Natural killer cell (primary cell): ENCODE measurements at regions not wholly inside any gene's neighbourhood (a gene's known extent, or its start where the extent isn't known, plus 50 kb on each side); places are given as distances from the start of the nearest gene placed in this dataset.
"Not testable (repeated sequence)": the region's sequence is repeated elsewhere in the genome, so short reads cannot be mapped to it uniquely, and the experiment has no call there.

Source experiments
- ATAC-seq, 3 donors: fragments of 150-1000 bp in 2 of 3; fragments of 200-7000 bp in 1 of 3; cut with Tn5 transposase; 1 replicate in 1 of 3; 2 replicates in 2 of 3; pipeline ENCODE4 v1.10.0; 2021; ENCODE audit warnings: mild to moderate bottlenecking in 2 of 3, moderate library complexity in 2 of 3
- DNase-seq, 2 donors: peaks; one replicate each; pipeline versions ENCODE4 v3.0.0 to v3.0.0-alpha.2; 2013 to 2021; ENCODE audit warnings: mixed read lengths in 1 of 2
- H3K27ac ChIP-seq: one replicate; pipeline ENCODE4 v1.5.1; 2013; ENCODE audit warnings: mild to moderate bottlenecking, low read length
- H3K27me3 ChIP-seq: one replicate; pipeline ENCODE4 v1.6.1; 2013; ENCODE audit warnings: low read length; ENCODE audit not compliant: control insufficient read depth, insufficient read depth
- H3K36me3 ChIP-seq: one replicate; pipeline ENCODE4 v1.6.1; 2013; ENCODE audit warnings: low read length; ENCODE audit not compliant: control insufficient read depth, insufficient read depth
- H3K4me1 ChIP-seq: one replicate; pipeline ENCODE4 v1.6.1; 2013; ENCODE audit warnings: low read length; ENCODE audit not compliant: control insufficient read depth, insufficient read depth
- H3K4me3 ChIP-seq: one replicate; pipeline ENCODE4 v1.5.1; 2013; ENCODE audit warnings: low read length
- H3K9me3 ChIP-seq: one replicate; pipeline ENCODE4 v1.6.1; 2013; ENCODE audit warnings: low read length; ENCODE audit not compliant: control insufficient read depth, insufficient read depth
- H3K27ac Mint-ChIP-seq, 2 donors: one replicate each; pipeline ENCODE4 v1.8.0; 2022; ENCODE audit warnings: mild to moderate bottlenecking in 2 of 2, mixed read lengths in 2 of 2, moderate library complexity in 1 of 2
- H3K27me3 Mint-ChIP-seq, 2 donors: one replicate each; pipeline ENCODE4 v1.8.0; 2022; ENCODE audit warnings: low read depth in 2 of 2, mixed read lengths in 2 of 2
- H3K36me3 Mint-ChIP-seq: one replicate; pipeline ENCODE4 v1.8.0; 2022; ENCODE audit warnings: mixed read lengths
- H3K4me1 Mint-ChIP-seq, 2 donors: one replicate each; pipeline ENCODE4 v1.8.0; 2022; ENCODE audit warnings: mixed read lengths in 2 of 2
- H3K4me3 Mint-ChIP-seq: one replicate; pipeline ENCODE4 v1.8.0; 2022; ENCODE audit warnings: mild to moderate bottlenecking, moderate library complexity, mixed read lengths
- H3K9me3 Mint-ChIP-seq, 2 donors: one replicate each; pipeline ENCODE4 v1.8.0; 2022; ENCODE audit warnings: mixed read lengths in 2 of 2
- WGBS: methylation state at CpG from one replicate; pipeline ENCODE4 v1.1.7; 2013; ENCODE audit warnings: missing lambda C conversion rate; ENCODE audit not compliant: insufficient coverage; 5-methylcytosine and 5-hydroxymethylcytosine counted together
- intact Hi-C: fragments of 100-400 bp; cut with micrococcal nuclease; formaldehyde crosslinking; loops from one replicate; pipeline ENCODE4 v1.14.2; 2022

DNA sequence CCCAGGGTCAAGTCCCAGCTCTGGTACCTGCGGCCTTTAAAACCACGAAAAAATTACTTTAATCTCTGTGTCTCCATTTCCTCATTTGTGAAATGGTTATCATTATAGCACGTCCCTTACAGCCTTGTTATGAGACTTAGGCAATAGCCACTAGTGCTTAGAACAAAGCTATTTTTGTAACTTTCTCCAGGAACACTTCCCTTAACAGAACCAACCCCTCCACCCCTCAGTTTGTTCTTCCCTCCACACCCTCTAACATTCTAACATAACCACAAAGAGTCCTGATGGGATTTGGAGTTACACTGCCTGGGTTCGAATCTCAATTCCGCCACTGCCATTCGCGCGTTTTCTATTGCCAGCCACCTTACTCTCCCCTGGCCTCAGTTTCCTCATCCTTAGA, 2777.4 kb upstream of the TPTE start:
- H3K4me1 Mint-ChIP-seq, DNase-seq, H3K9me3 Mint-ChIP-seq, ATAC-seq, H3K36me3 ChIP-seq, H3K27me3 Mint-ChIP-seq, H3K9me3 ChIP-seq, H3K27ac Mint-ChIP-seq, H3K4me3 Mint-ChIP-seq, intact Hi-C loops, H3K27me3 ChIP-seq, H3K4me3 ChIP-seq, H3K36me3 Mint-ChIP-seq, H3K4me1 ChIP-seq, H3K27ac ChIP-seq: not testable (repeated sequence)
- WGBS = no CpG with 5 or more reads among the region's 8 CpGs

DNA sequence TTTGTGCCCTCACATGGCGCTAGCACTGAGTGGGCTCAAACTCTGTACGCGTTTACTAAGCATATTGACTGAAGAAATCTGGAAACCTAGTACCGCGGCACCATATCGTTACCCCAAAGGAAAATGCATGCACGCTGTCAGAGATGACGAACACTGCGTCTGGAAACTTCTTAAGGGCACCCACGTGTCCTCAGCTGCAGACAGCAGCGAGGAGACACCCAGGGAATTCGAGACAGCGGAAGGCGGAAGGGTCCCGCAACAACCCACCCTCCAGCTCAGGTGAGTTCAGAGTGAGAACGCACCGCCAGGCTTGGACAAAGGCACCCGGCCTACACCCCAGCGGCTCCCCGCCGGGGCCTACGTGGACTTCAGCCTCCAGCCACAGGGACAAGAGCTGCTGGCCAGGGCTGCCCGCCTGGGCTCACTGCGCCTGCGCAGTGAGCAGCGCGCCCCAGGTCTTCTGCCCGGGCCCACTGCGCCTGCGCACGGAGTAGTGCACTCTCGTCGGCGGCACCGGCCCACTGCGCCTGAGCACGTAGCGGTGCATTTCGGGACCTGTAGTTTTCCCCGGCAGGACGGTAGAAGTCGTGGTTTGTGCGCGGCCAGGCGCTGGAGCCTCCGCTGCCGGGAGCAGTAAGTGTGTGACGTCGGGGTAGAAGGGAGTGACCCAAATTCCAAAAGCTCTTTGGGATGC, 2776.8 kb upstream of the TPTE start:
- H3K27me3 Mint-ChIP-seq = not testable (repeated sequence)

DNA sequence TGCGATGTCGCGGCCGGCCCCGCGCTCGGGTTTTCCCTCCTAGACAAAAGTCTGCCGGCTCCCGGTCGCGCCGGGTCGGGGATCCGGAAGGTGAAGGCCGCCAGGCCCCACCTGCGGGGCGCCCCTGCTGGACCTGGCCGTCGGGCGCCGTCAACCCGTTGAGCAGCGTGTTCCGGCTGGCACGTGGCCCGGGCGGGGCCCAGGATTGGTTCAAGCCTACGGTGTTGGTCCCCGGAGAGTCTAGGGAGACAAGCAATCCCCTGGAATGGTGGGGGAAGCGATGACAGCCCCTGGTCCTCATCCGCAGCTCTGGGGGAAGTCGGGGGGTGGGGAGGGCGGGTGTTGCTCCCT, 2776.3 kb upstream of the TPTE start:
- H3K36me3 ChIP-seq, H3K27me3 ChIP-seq, H3K27ac Mint-ChIP-seq, H3K27ac ChIP-seq, H3K4me1 Mint-ChIP-seq, intact Hi-C loops, H3K4me3 Mint-ChIP-seq, H3K9me3 ChIP-seq, H3K9me3 Mint-ChIP-seq, H3K4me1 ChIP-seq, H3K27me3 Mint-ChIP-seq, H3K4me3 ChIP-seq, DNase-seq, H3K36me3 Mint-ChIP-seq: not testable (repeated sequence)
- peak; percentile 72 to 80 (median 77) for ATAC-seq
- WGBS = no CpG with 5 or more reads among the region's 33 CpGs

More for the DNA sequence above, 2776.8 kb upstream of the TPTE start:
- H3K4me3 ChIP-seq, H3K9me3 Mint-ChIP-seq, H3K36me3 Mint-ChIP-seq, H3K27me3 ChIP-seq, H3K27ac Mint-ChIP-seq, DNase-seq, H3K27ac ChIP-seq, intact Hi-C loops, H3K36me3 ChIP-seq, H3K4me1 Mint-ChIP-seq, H3K4me3 Mint-ChIP-seq, H3K9me3 ChIP-seq, H3K4me1 ChIP-seq: not testable (repeated sequence)
- peak; percentile 97 to 98 (median 97) for ATAC-seq
- WGBS = no CpG with 5 or more reads among the region's 49 CpGs

DNA sequence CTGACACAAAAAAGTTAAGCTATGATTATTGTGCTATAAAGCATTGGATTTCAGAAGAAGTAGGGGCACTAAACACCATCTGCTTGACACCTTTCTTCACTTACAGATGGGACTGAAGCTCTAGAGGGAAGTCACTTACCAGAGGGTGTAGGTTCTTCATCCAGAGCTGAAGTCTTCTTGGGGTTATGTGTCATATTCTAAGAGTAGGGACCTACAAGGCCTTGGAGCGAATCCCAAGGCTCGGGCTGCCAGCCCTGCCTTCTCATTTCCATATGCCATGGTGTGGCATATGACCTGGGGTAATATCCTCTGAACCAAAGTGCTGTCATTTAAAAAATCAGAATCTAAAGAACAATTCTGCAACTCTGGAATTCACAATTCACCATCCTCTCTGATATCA, 2773.4 kb upstream of the TPTE start:
- H3K27ac ChIP-seq, ATAC-seq, H3K4me1 Mint-ChIP-seq, H3K4me3 Mint-ChIP-seq, H3K4me1 ChIP-seq, H3K9me3 Mint-ChIP-seq, DNase-seq, H3K9me3 ChIP-seq, H3K36me3 ChIP-seq, H3K27me3 ChIP-seq, H3K27me3 Mint-ChIP-seq, H3K27ac Mint-ChIP-seq, intact Hi-C loops, H3K4me3 ChIP-seq, H3K36me3 Mint-ChIP-seq: not testable (repeated sequence)
- no CpG with 5 or more reads among the region's 2 CpGs for WGBS

DNA sequence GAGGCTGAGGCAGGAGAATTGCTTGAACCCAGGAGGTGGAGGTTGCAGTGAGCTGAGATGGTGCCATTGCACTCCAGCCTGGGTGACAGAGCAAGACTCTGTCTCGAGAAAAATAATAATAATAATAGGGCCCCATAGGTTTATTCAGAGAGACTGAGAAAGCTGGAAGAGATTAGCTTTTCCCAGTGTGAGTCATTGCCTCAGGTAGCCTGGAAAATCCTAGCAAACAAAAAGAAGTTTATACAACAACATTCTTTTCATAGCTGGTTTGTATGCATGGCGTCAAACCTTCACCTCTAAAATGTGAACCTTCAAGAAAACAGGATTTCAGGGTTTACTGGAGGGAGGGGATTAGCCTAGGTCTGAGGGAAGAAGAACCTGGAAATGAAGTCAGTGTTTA, 2768.8 kb upstream of the TPTE start:
- H3K4me1 Mint-ChIP-seq, H3K27me3 Mint-ChIP-seq, H3K9me3 ChIP-seq, H3K36me3 Mint-ChIP-seq, H3K4me1 ChIP-seq, intact Hi-C loops, H3K9me3 Mint-ChIP-seq, H3K27ac ChIP-seq, H3K36me3 ChIP-seq, DNase-seq, H3K27ac Mint-ChIP-seq, H3K4me3 ChIP-seq, H3K27me3 ChIP-seq, ATAC-seq, H3K4me3 Mint-ChIP-seq: not testable (repeated sequence)
- no CpG with 5 or more reads among the region's 2 CpGs for WGBS

DNA sequence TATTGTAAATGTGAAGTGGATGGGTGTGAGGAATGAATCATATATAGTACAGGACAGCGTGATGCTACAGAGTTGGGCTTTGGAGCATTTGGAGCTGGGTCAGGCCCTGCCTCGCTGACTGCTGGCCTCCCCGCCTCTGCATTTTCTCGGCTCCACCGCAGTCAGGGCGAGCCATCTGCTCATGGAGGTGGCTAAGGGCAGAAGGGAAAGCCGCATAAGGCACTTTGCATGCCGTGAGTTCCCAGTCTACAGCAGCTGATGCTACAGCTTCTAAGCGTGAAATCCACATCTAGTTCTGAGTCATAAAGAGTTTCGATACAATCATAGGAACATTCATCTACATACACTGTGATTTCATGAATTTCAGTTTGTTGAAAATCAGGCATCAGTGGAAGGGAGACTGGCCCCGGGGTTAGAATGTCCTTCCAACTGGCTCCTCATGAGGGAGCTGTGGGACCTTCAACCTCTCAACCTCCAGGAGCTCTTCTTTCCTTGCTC, 2768.0 kb upstream of the TPTE start:
- H3K27ac Mint-ChIP-seq, H3K4me1 Mint-ChIP-seq, H3K36me3 ChIP-seq, H3K4me1 ChIP-seq, H3K9me3 ChIP-seq, H3K27me3 Mint-ChIP-seq, H3K27me3 ChIP-seq, DNase-seq, intact Hi-C loops, H3K9me3 Mint-ChIP-seq, H3K4me3 ChIP-seq, H3K36me3 Mint-ChIP-seq, ATAC-seq, H3K4me3 Mint-ChIP-seq, H3K27ac ChIP-seq: not testable (repeated sequence)
- WGBS = no CpG with 5 or more reads among the region's 11 CpGs

DNA sequence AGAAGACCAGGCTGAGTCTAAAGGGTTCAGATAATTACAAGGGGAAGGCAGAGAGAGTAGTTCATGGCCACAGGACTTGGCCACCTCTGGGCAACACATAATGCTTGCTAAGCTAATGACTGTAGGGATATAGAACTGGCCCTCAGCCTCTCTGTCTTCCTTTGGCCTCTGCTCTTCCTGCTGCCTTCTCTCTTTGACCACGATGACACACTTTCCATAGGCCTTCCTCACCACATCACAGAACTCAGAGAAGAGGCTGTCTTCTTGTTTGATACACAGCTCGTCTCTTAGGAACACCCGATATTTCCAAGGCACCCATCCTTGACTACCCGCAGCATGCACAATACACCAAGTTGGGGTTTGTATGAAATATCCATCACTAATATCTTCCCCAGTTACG, 2751.4 kb upstream of the TPTE start:
- H3K27me3 Mint-ChIP-seq, H3K36me3 Mint-ChIP-seq, H3K4me3 Mint-ChIP-seq, H3K27ac Mint-ChIP-seq, H3K9me3 ChIP-seq, H3K4me1 ChIP-seq, DNase-seq, intact Hi-C loops, H3K36me3 ChIP-seq, H3K4me1 Mint-ChIP-seq, H3K27me3 ChIP-seq, H3K4me3 ChIP-seq, H3K9me3 Mint-ChIP-seq, H3K27ac ChIP-seq, ATAC-seq: not testable (repeated sequence)
- WGBS = no CpG with 5 or more reads among the region's 5 CpGs

DNA sequence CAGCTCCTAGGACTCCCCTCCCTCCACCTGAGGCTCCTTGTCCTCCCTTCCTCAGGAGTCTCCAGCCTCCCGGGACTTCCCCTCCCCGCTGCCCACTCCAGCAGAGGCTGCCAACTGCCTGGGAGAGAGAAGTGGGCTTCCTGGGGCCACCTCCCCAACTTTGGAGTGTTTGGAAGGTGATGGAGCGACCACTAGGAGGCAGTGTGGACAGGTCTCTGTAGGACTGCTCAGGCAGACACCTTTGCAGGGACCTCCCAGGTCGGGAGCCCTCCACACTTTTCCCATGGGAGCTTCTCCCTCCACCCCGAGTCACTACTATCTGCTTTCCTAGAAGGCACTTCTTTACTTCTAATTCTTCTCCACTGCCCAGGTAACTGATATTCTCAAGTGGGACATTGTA, 2747.2 kb upstream of the TPTE start:
- WGBS = no CpG with 5 or more reads among the region's 5 CpGs
- DNase-seq, intact Hi-C loops: not testable (repeated sequence)

More for the DNA sequence above, 2747.2 kb upstream of the TPTE start:
- H3K36me3 Mint-ChIP-seq, H3K27ac ChIP-seq, H3K27ac Mint-ChIP-seq, H3K4me1 Mint-ChIP-seq, H3K9me3 Mint-ChIP-seq, H3K36me3 ChIP-seq, H3K4me3 ChIP-seq, H3K9me3 ChIP-seq, H3K27me3 Mint-ChIP-seq, H3K4me3 Mint-ChIP-seq, H3K4me1 ChIP-seq, ATAC-seq, H3K27me3 ChIP-seq: not testable (repeated sequence)
